ENCODE measurements at regions not wholly inside any gene's neighbourhood (a gene's known extent, or its start where the extent isn't known, plus 50 kb on each side); places are given as distances from the start of the nearest gene placed in this dataset.

DNA sequence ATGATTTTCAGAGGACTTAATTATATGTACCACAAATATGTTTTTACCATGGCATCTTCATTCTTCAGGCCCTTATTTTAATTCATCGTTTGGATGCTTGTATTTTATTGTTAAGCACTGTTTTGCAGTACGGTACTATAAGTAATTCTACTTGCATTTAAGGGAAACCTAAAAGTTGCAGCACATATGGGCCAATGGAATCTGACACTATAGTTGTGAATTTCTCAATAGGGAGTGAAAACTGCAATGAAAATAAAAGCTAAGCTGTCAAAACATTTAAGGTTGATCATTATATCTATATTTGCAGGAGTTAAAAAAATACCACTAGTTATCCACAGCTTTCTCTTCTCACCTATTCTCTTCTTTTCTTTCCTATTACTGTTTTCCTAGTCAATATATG, 1071.8 kb downstream of the MAT2B start:
- H3K4me3 ChIP-seq = no peak overlapping the region
- no peaks in the 10 kb centered on the region for H3K4me1 ChIP-seq (replicated peaks in 1 of 2)
- intact Hi-C loops (cut with DNase I) = no loop called here
- H3K27ac ChIP-seq = no peak overlapping the region
- WGBS, 4 donors = 69 to 78% (median 76%) methylated on average over 2 of the region's 2 CpGs
- DNase-seq = no peak
- no peaks in the 10 kb centered on the region for H3K9me3 ChIP-seq (replicated peaks in 1 of 3)
- no peaks in the 10 kb centered on the region for H3K36me3 ChIP-seq (replicated peaks in 1 of 2)
- H3K27me3 ChIP-seq = no peaks in the 10 kb centered on the region
- TF ChIP-seq POLR2A (IDR thresholded peaks at IDR 0.05) = no peak
- TF ChIP-seq, protein P1, sequence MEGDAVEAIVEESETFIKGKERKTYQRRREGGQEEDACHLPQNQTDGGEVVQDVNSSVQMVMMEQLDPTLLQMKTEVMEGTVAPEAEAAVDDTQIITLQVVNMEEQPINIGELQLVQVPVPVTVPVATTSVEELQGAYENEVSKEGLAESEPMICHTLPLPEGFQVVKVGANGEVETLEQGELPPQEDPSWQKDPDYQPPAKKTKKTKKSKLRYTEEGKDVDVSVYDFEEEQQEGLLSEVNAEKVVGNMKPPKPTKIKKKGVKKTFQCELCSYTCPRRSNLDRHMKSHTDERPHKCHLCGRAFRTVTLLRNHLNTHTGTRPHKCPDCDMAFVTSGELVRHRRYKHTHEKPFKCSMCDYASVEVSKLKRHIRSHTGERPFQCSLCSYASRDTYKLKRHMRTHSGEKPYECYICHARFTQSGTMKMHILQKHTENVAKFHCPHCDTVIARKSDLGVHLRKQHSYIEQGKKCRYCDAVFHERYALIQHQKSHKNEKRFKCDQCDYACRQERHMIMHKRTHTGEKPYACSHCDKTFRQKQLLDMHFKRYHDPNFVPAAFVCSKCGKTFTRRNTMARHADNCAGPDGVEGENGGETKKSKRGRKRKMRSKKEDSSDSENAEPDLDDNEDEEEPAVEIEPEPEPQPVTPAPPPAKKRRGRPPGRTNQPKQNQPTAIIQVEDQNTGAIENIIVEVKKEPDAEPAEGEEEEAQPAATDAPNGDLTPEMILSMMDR (IDR thresholded peaks at IDR 0.05) = no peak

DNA sequence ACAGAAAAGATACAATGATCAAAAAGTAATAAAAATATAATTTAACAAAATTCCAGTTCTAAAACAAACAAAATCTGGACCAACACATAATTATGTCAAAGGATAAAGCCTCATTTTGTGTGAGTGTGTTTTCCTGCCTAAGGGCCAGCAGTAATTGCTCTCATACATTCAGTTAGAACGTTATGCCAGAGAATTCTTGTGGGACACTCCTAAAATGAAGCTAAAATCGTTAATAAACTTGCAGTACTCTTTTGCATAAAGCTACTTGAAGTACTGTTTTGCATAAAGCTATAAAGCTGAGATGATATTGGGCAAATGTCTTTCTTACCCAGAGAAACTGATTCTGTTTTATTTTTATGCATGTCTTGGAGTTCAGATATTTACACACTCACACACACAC, 1072.3 kb downstream of the MAT2B start:
- no peak overlapping the region for H3K4me3 ChIP-seq
- H3K27ac ChIP-seq = no peak overlapping the region
- no peaks in the 10 kb centered on the region for H3K27me3 ChIP-seq
- WGBS, 4 donors = 37 to 52% (median 46%) methylated on average over 2 of the region's 2 CpGs
- no peaks in the 10 kb centered on the region for H3K9me3 ChIP-seq (replicated peaks in 1 of 3)
- intact Hi-C loops (cut with DNase I) = no loop called here
- TF ChIP-seq, protein P1 (IDR thresholded peaks at IDR 0.05) = no peak
- no peak for TF ChIP-seq POLR2A (IDR thresholded peaks at IDR 0.05)
- H3K36me3 ChIP-seq (replicated peaks in 1 of 2) = no peaks in the 10 kb centered on the region
- H3K4me1 ChIP-seq (replicated peaks in 1 of 2) = no peaks in the 10 kb centered on the region
- DNase-seq = no peak

DNA sequence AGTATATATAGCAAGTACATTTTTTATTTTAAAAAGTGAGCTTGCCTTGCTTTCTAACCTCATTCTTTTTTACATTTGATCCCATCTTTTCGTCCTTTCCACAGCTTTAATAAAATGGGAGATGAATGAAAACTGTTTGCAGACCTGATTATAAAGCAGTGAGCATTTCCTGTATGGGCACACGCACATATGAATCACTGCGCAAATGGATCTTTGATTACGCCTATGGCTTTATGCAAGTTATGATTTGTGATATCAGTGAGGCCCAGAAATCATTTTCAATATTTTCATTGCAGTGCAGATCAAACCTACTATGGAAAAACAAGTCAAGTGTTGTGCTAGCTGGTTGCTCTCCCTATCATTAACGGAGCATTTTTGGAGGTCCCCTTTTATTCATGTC, 1073.0 kb downstream of the MAT2B start:
- H3K9me3 ChIP-seq (replicated peaks in 1 of 3) = no peaks in the 10 kb centered on the region
- H3K4me1 ChIP-seq (replicated peaks in 1 of 2) = no peaks in the 10 kb centered on the region
- H3K27ac ChIP-seq = no peak overlapping the region
- 69 to 83% (median 75%) methylated on average over 5 of the region's 5 CpGs for WGBS, 4 donors
- no peak overlapping the region for H3K4me3 ChIP-seq
- no peaks in the 10 kb centered on the region for H3K27me3 ChIP-seq
- intact Hi-C loops (cut with DNase I) = no loop called here
- no peak for DNase-seq
- no peaks in the 10 kb centered on the region for H3K36me3 ChIP-seq (replicated peaks in 1 of 2)
- no peak for TF ChIP-seq POLR2A (IDR thresholded peaks at IDR 0.05)
- TF ChIP-seq, protein P1 (IDR thresholded peaks at IDR 0.05) = no peak

DNA sequence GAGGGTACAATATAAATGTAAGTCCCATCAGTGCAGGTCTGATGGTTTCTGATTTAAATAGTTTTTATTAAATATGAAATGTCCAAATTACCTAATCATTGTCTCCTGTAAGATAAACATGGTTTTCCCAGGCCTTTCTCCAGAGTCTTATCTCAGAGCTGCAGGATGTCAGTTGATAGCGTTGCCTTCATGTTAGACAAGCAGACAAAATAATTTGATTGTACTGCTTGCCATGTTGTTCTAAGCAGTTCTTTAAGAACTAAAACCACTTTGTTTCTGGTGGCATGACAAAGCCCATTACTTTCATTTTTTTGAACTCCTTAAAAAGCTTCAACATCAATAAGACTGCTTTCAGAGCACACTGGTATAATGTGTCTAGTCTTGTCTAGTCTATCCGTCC, 1073.5 kb downstream of the MAT2B start:
- DNase-seq = no peak
- no peak overlapping the region for H3K27ac ChIP-seq
- WGBS, 4 donors = 44 to 70% (median 48%) methylated on average over 2 of the region's 2 CpGs
- intact Hi-C loops (cut with DNase I) = no loop called here
- no peaks in the 10 kb centered on the region for H3K36me3 ChIP-seq (replicated peaks in 1 of 2)
- H3K4me1 ChIP-seq (replicated peaks in 1 of 2) = no peaks in the 10 kb centered on the region
- no peaks in the 10 kb centered on the region for H3K9me3 ChIP-seq (replicated peaks in 1 of 3)
- no peak overlapping the region for H3K4me3 ChIP-seq
- TF ChIP-seq, protein P1 (IDR thresholded peaks at IDR 0.05) = no peak
- no peak for TF ChIP-seq POLR2A (IDR thresholded peaks at IDR 0.05)
- H3K27me3 ChIP-seq = no peaks in the 10 kb centered on the region
